DND-41 (cell line): ENCODE measurements at regions not wholly inside any gene's neighbourhood (a gene's known extent, or its start where the extent isn't known, plus 50 kb on each side); places are given as distances from the start of the nearest gene placed in this dataset.

Source experiments
- CTCF ChIP-seq: IDR thresholded peaks from 2 replicates; pipeline ENCODE4 v1.5.1; 2012; ENCODE audit warnings: borderline replicate concordance, low read length, moderate library complexity, mild to moderate bottlenecking; ENCODE audit not compliant: poor library complexity, severe bottlenecking; ENCODE audit errors: extremely low read depth
- EZH2 ChIP-seq: IDR thresholded peaks from 3 replicates; pipeline ENCODE4 v1.6.1; 2012; ENCODE audit warnings: borderline replicate concordance, low read depth, mild to moderate bottlenecking, moderate library complexity, low read length, inconsistent platforms; ENCODE audit not compliant: severe bottlenecking

- TF ChIP-seq CTCF = no peak
- no peak for TF ChIP-seq EZH2
These were observed 88.6 kb upstream of the LMO4 start for GRCh38 chr1:87239997-87240605.
